Astrocyte of the cerebellum (primary cell): ENCODE measurements at regions not wholly inside any gene's neighbourhood (a gene's known extent, or its start where the extent isn't known, plus 50 kb on each side); places are given as distances from the start of the nearest gene placed in this dataset.

ENCODE experiments used
- DNase-seq: peaks from one replicate; pipeline ENCODE4 v3.0.0-alpha.2; 2011; ENCODE audit warnings: low read depth
- H3K4me3 ChIP-seq: 2 replicates; pipeline ENCODE4 v1.5.1; 2011; ENCODE audit warnings: mild to moderate bottlenecking, low read depth, low read length, moderate library complexity
- CTCF ChIP-seq: IDR thresholded peaks from 2 replicates; pipeline ENCODE4 v1.5.1; 2012; ENCODE audit warnings: low read length, low read depth, moderate library complexity, mild to moderate bottlenecking; ENCODE audit errors: missing control alignments
- in situ Hi-C: cut with HindIII; loops from 2 replicates; pipeline ENCODE4 v1.10.0; 2017; ENCODE audit warnings: low sequenced_read_pairs

- H3K4me3 ChIP-seq: no peak overlapping the region
- TF ChIP-seq CTCF: no peak
- in situ Hi-C loops: no loop called here
- DNase-seq: no peak
These were observed 502.8 kb downstream of the REEP3 start for GRCh38 chr10:64023926-64024470.

- in situ Hi-C loops: no loop called here
- TF ChIP-seq CTCF: no peak
These were observed 512.5 kb downstream of the REEP3 start for GRCh38 chr10:64033711-64034110.

GRCh38 chr10:64036321-64036930, 515.2 kb downstream of the REEP3 start:
- no peak overlapping the region for H3K4me3 ChIP-seq
- in situ Hi-C loops: no loop called here
- DNase-seq: peak; percentile 27

More at GRCh38 chr10:64033711-64034110, 512.5 kb downstream of the REEP3 start:
- no peak overlapping the region for H3K4me3 ChIP-seq
- DNase-seq: no peak

GRCh38 chr10:64037071-64037661, 516.0 kb downstream of the REEP3 start:
- in situ Hi-C loops: no loop called here
- no peak overlapping the region for H3K4me3 ChIP-seq
- no peak for DNase-seq
- TF ChIP-seq CTCF: no peak

More at GRCh38 chr10:64036321-64036930, 515.2 kb downstream of the REEP3 start:
- TF ChIP-seq CTCF: no peak

GRCh38 chr10:64038107-64038506, 516.9 kb downstream of the REEP3 start:
- no peak for TF ChIP-seq CTCF
- DNase-seq: no peak
- in situ Hi-C loops: no loop called here
- no peak overlapping the region for H3K4me3 ChIP-seq

- in situ Hi-C loops: no loop called here
- no peak overlapping the region for H3K4me3 ChIP-seq
These were observed 518.0 kb downstream of the REEP3 start for GRCh38 chr10:64039198-64039597.

More at GRCh38 chr10:64039198-64039597, 518.0 kb downstream of the REEP3 start:
- DNase-seq: no peak
- TF ChIP-seq CTCF: no peak
